Vagina (tissue), 2 donors: ENCODE measurements at regions not wholly inside any gene's neighbourhood (a gene's known extent, or its start where the extent isn't known, plus 50 kb on each side); places are given as distances from the start of the nearest gene placed in this dataset.

Source experiments
- CTCF ChIP-seq, 3 experiments: fragments of 450-650 bp in 2 of 3; fragments of 200-600 bp in 1 of 3; sonication (generic) in 1 of 3; IDR thresholded peaks; one replicate each; pipeline ENCODE4 v1.5.1; 2017 to 2019; ENCODE audit warnings: antibody characterized with exemption in 3 of 3, mild to moderate bottlenecking in 2 of 3, moderate library complexity in 2 of 3
- POLR2AphosphoS5 ChIP-seq, 2 donors: sonication (generic); formaldehyde crosslinking; IDR thresholded peaks; one replicate each; pipeline ENCODE4 v1.9.0; 2017; ENCODE audit warnings: antibody characterized with exemption in 2 of 2, mild to moderate bottlenecking in 2 of 2, low read depth in 1 of 2; ENCODE audit not compliant: insufficient read depth in 1 of 2

GRCh38 chr16:14322186-14322585 lies 251.1 kb downstream of the MRTFB start:
- TF ChIP-seq CTCF (IDR thresholded peaks at IDR 0.05) (no peak), POLR2AphosphoS5 (IDR thresholded peaks at IDR 0.05; ENCODE audit: insufficient read depth in 1 of 2, low read depth in 1 of 2) (no peak)
